Fibroblast of mammary gland (primary cell): ENCODE measurements at regions not wholly inside any gene's neighbourhood (a gene's known extent, or its start where the extent isn't known, plus 50 kb on each side); places are given as distances from the start of the nearest gene placed in this dataset.

Source experiments
- DNase-seq: peaks from one replicate; pipeline ENCODE4 v3.0.0-alpha.2; 2010; ENCODE audit warnings: low read depth
- H3K4me3 ChIP-seq: 2 replicates; pipeline ENCODE4 v1.5.1; 2011; ENCODE audit warnings: low read depth, mild to moderate bottlenecking, low read length, moderate library complexity; ENCODE audit not compliant: control insufficient read depth
- CTCF ChIP-seq: conservative IDR thresholded peaks from 2 replicates; pipeline ENCODE4 v1.5.1; 2011; ENCODE audit warnings: low read depth, low read length, inconsistent platforms; ENCODE audit not compliant: control insufficient read depth, insufficient read depth

GRCh38 chr3:68631850-68632545, 300.3 kb downstream of the TAFA4 start:
- no peak for TF ChIP-seq CTCF
- DNase-seq: no peak
- no peak overlapping the region for H3K4me3 ChIP-seq

- DNase-seq: no peak
- H3K4me3 ChIP-seq: no peak overlapping the region
- no peak for TF ChIP-seq CTCF
Measured at GRCh38 chr3:68620211-68620610, 312.1 kb downstream of the TAFA4 start.

- DNase-seq: no peak
- H3K4me3 ChIP-seq: no peak overlapping the region
- TF ChIP-seq CTCF: no peak
Measured at GRCh38 chr3:68614087-68614486, 318.3 kb downstream of the TAFA4 start.

GRCh38 chr3:68571321-68571720, 361.0 kb downstream of the TAFA4 start:
- H3K4me3 ChIP-seq: no peak overlapping the region
- DNase-seq: no peak
- TF ChIP-seq CTCF: no peak

- no peak for TF ChIP-seq CTCF
- H3K4me3 ChIP-seq: no peak overlapping the region
- no peak for DNase-seq
Measured at GRCh38 chr3:68560728-68561127, 371.6 kb downstream of the TAFA4 start.

- H3K4me3 ChIP-seq: no peak overlapping the region
Measured at GRCh38 chr3:68535782-68536181, 396.6 kb downstream of the TAFA4 start.

More at GRCh38 chr3:68535782-68536181, 396.6 kb downstream of the TAFA4 start:
- no peak for TF ChIP-seq CTCF
- no peak for DNase-seq
